CD1c-positive myeloid dendritic cell (primary cell): ENCODE measurements at regions not wholly inside any gene's neighbourhood (a gene's known extent, or its start where the extent isn't known, plus 50 kb on each side); places are given as distances from the start of the nearest gene placed in this dataset.

Experiments used
- DNase-seq: peaks from one replicate; pipeline ENCODE4 v3.0.0-alpha.2; 2016; ENCODE audit errors: extremely low spot score

- no peak for DNase-seq
Observed at GRCh38 chr3:132236701-132237651, 80.2 kb upstream of the ACP3 start.

GRCh38 chr3:132237652-132238032 lies 79.6 kb upstream of the ACP3 start:
- DNase-seq, result no peak

GRCh38 chr3:132239587-132239986 lies 77.6 kb upstream of the ACP3 start:
- DNase-seq, result no peak

DNA sequence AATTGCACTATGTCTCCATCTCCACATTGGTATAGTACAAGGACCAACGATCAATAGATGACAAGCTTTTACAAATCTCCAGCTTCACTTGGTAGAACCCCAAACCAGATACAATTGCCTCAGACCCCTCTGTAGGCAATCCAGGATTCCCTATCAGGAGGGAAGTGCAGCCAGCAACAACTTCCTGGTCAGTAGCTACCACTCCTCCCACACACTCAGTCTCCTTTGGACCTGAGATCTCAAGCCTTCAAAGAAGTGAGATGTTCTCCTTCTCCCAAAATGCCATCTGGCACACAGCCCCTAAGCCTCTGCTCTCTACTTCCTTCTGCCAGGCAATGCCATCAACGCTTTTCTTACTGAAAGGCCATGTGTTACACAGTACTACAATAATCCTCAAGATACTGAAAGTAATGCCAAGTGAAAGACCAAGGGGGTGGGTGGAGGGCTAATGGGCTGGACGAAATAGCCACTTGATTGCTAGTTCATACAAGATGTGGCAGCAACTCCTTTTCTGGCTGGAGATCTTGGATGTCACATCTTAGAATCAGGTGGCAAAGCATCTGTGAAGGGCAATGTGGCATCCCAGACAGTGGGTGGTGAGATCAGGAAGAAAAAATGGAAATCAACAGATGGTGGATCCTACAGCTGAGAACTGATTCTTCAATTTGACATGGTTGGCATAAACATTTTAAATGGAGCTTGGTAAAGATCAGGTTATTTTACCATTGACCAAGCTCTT lies 75.3 kb upstream of the ACP3 start:
- DNase-seq, result peak; percentile 36

DNA sequence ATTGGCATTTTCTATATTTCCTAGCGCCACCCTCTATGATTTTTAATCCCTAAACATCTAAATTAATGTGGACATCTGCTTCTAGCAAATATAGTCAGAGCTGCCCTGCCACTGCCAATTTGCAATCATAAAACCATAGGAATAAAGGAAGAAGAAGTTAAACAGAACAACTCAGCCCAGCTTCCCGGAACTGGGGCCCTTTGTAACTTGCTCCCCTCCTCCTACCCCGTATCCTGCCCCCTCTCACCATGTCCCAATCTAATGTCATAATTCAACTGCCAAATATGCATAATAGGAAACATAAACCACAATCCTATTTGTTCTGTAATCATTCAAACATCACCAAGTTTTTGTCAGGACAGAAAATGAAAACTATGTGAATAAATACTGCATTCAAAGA lies 74.4 kb upstream of the ACP3 start:
- no peak for DNase-seq

DNA sequence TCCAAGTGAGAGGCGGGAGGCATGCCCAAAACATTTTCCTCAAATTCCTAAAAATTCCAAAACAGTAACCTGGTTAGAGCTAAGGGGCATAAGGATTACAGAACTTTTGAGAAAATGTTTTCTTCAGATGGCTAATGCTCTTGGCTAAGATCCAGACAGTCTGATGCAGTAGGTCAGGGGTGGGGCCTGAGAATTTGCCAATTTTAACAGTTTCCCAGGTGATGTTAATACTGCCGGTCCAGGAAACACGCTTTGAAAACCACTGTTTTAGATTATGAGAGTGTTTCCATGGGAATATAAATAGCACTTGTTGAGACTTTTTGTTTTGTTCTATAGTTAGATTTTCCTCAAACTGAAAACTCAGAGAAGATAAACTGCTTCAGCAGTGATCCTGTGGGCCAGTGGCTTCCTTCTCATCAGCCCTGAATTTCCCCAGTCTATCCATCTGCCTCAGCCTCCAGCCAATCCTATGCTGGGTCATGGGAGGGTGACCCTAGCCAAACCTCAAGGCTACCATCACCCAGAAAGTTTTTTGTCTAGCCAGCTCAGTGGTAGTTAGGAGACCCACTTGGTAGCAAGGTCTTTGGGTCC lies 71.6 kb upstream of the ACP3 start:
- no peak for DNase-seq

GRCh38 chr3:132246212-132246611 lies 71.0 kb upstream of the ACP3 start:
- no peak for DNase-seq

- no peak for DNase-seq
Observed at GRCh38 chr3:132247211-132247610, 70.0 kb upstream of the ACP3 start.

DNA sequence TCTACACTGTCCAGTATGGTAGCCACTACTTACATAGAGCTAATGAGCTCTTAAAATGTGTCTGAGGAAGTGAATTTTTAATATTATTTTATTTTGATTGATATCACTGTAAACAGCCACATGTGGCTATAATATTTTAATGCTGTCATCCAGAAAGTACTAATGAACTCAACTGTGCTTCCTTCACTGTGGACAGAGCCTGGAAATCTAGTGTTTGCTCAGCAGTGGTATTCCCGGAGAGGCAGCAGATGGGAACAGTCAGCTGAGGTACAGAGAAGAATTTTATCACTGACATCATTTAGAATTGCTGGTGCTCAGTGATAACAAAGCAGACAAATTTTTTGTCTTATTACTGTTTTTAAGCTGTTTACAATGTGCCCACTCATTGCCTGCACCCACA lies 68.7 kb upstream of the ACP3 start:
- no peak for DNase-seq

GRCh38 chr3:132253262-132253878 lies 63.8 kb upstream of the ACP3 start:
- peak; percentile 77 for DNase-seq

GRCh38 chr3:132254076-132254755 lies 63.0 kb upstream of the ACP3 start:
- no peak for DNase-seq

DNA sequence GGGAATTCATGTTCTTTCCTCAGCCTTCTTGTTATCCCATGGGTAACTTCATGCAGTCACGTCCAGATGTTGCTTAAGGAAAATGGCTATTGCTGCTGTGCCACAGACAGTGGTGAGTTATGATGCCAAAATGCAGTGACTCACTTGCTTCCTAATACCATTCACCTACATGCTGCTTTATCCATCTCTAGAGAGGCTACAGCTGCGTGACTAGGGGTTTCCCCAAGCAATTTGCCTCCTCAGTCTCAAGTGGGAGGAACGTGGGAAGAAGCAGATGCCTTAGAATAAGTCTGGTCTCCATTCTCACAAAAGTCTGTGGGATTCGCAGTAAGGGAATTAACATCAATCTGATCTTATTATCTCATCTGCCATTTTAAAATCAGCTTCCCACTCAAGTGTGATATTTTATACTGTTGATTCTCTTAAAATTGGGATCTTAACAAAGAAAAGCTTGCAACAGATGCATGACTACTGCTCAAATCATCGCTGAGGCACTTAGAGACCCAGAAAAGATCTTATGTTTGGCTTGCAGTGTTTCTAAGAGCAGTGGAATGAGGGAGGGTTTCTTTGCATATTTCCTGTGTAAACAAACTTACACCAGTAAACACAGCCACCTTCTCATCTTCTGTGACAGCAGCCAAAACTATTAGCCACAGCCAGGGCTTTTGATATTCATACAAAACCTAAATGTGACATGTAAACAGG lies 62.0 kb upstream of the ACP3 start:
- no peak for DNase-seq

GRCh38 chr3:132256989-132257388 lies 60.2 kb upstream of the ACP3 start:
- DNase-seq, result peak; percentile 60

DNA sequence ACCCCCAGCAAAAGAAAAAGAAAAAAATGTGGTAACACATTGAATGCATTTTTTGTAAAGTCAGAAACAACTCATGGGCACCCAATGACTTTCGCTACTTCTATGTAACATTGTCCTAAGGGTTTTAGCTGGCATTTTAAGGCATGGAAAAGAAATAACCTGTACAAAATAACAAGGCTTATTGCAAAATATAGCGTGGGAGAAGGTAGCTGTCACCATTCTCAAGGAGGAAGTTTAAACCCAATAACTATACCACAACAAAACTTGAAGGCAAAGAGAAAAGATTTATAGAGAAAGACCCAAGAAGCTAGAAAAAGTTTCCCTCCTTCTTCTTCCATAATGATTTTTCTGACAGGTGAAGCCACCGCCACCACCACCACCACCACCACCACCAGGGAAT lies 55.7 kb upstream of the ACP3 start:
- DNase-seq, result peak; percentile 81

DNA sequence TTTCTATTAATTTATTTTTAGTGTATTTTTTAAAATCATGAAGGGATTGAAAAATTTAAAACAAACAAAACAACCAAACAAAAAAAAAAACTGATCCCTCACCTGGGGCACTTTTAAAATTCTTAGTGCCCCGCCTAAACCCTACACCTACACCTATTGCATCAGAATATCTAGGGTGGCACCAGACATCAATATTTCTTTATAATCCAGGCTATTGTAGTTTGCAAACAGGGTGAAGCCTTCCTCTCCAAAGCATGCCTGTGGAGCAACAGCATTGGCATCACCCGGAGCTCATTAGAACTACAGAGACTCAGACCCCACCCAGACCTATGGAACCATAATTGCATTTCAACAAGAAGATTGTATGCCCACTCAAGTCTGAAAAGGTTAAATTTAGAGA lies 54.9 kb upstream of the ACP3 start:
- DNase-seq, result no peak

DNA sequence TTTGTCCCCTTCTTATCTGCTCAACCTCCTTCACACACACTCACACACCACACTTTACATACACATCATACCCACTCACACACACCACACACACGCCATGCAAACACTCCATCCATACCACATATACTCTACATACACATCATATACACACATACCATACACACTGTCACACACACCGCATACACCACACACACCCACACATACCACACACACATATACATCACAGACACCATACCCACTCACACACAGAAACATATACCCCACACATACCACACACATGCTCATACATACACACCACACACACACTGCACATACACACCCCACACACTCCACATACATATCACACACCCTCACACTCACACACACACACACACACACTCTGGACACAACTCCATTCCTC lies 54.3 kb upstream of the ACP3 start:
- DNase-seq, result no peak

DNA sequence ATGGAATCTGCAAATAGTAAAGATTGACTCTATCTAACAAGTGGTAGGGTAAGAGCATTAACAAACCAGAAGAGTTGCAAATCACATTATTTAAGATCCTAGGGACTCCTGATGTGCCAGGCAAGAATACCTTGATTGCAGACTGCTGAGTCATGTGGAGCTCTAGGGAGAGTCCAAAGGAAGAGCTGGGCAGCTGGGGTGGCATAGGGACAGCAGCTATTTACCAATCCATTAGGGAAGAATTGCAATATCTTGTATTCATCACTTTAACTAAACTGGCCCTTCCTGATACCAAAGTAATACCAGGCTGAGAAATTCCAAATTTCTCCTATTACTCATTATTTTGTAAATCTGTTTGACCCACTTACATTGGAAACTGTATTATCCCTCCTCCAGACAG lies 52.2 kb upstream of the ACP3 start:
- DNase-seq, result no peak

GRCh38 chr3:132265488-132265887 lies 51.7 kb upstream of the ACP3 start:
- DNase-seq, result no peak

GRCh38 chr3:132267391-132267993 lies 49.7 kb upstream of the ACP3 start:
- DNase-seq, result no peak
